ENCODE measurements at regions not wholly inside any gene's neighbourhood (a gene's known extent, or its start where the extent isn't known, plus 50 kb on each side); places are given as distances from the start of the nearest gene placed in this dataset.

- no peak for FAIRE-seq
These were observed 54.6 kb downstream of the ARL4A start for GRCh38 chr7:12741951-12742575.

GRCh38 chr7:12746211-12746610, 58.8 kb downstream of the ARL4A start:
- no peak for FAIRE-seq

GRCh38 chr7:12747687-12748306, 60.4 kb downstream of the ARL4A start:
- FAIRE-seq: no peak

- FAIRE-seq: no peak
These were observed 61.6 kb downstream of the ARL4A start for GRCh38 chr7:12749069-12749468.

- no peak for FAIRE-seq
These were observed 62.3 kb downstream of the ARL4A start for GRCh38 chr7:12749746-12750145.

GRCh38 chr7:12751764-12752163, 64.3 kb downstream of the ARL4A start:
- no peak for FAIRE-seq

GRCh38 chr7:12754179-12754578, 66.7 kb downstream of the ARL4A start:
- FAIRE-seq: no peak

GRCh38 chr7:12756821-12757220, 69.4 kb downstream of the ARL4A start:
- no peak for FAIRE-seq

GRCh38 chr7:12757443-12757842, 70.0 kb downstream of the ARL4A start:
- no peak for FAIRE-seq

- no peak for FAIRE-seq
These were observed 71.7 kb downstream of the ARL4A start for GRCh38 chr7:12759151-12759550.

GRCh38 chr7:12761111-12761510, 73.7 kb downstream of the ARL4A start:
- FAIRE-seq: no peak

GRCh38 chr7:12761691-12762090, 74.3 kb downstream of the ARL4A start:
- FAIRE-seq: no peak

GRCh38 chr7:12764458-12764891, 77.0 kb downstream of the ARL4A start:
- no peak for FAIRE-seq

GRCh38 chr7:12765431-12766100, 78.1 kb downstream of the ARL4A start:
- FAIRE-seq: no peak

GRCh38 chr7:12766416-12766815, 79.0 kb downstream of the ARL4A start:
- FAIRE-seq: no peak

GRCh38 chr7:12768948-12769347, 81.5 kb downstream of the ARL4A start:
- FAIRE-seq: no peak

- FAIRE-seq: no peak
These were observed 82.0 kb downstream of the ARL4A start for GRCh38 chr7:12769444-12769843.

GRCh38 chr7:12770227-12770975, 83.0 kb downstream of the ARL4A start:
- FAIRE-seq: no peak

- no peak for FAIRE-seq
These were observed 84.0 kb downstream of the ARL4A start for GRCh38 chr7:12771378-12771877.

GRCh38 chr7:12772768-12773167, 85.3 kb downstream of the ARL4A start:
- FAIRE-seq: no peak

- no peak for FAIRE-seq
These were observed 89.8 kb downstream of the ARL4A start for GRCh38 chr7:12777257-12777656.

GRCh38 chr7:12779947-12780346, 92.5 kb downstream of the ARL4A start:
- FAIRE-seq: no peak

GRCh38 chr7:12783421-12784095, 96.1 kb downstream of the ARL4A start:
- FAIRE-seq: no peak

Data from TTC549 (cell line).